GM18519 (cell line): ENCODE measurements at regions not wholly inside any gene's neighbourhood (a gene's known extent, or its start where the extent isn't known, plus 50 kb on each side); places are given as distances from the start of the nearest gene placed in this dataset.
"Not testable (repeated sequence)": the region's sequence is repeated elsewhere in the genome, so short reads cannot be mapped to it uniquely, and the experiment has no call there.

ENCODE experiments used
- ATAC-seq: cut with Tn5 transposase; IDR thresholded peaks from one replicate; pipeline ENCODE4 v1.9.1; 2021; ENCODE audit warnings: mild to moderate bottlenecking, moderate library complexity; ENCODE audit not compliant: unreplicated experiment, low FRiP score

- ATAC-seq, result not testable (repeated sequence)
Observed at GRCh38 chr5:102154791-102155605, 141.1 kb downstream of the SLCO4C1 start.

GRCh38 chr5:102154291-102154690, 141.8 kb downstream of the SLCO4C1 start:
- no peak for ATAC-seq

- ATAC-seq, result peak; percentile 94
Observed at GRCh38 chr5:102153003-102153759, 142.9 kb downstream of the SLCO4C1 start.

- no peak for ATAC-seq
Observed at GRCh38 chr5:102139029-102139428, 157.1 kb downstream of the SLCO4C1 start.

- ATAC-seq, result no peak
Observed at GRCh38 chr5:102138243-102138653, 157.8 kb downstream of the SLCO4C1 start.

GRCh38 chr5:102130890-102131289, 165.2 kb downstream of the SLCO4C1 start:
- ATAC-seq, result no peak

- ATAC-seq, result no peak
Observed at GRCh38 chr5:102130386-102130785, 165.7 kb downstream of the SLCO4C1 start.

GRCh38 chr5:102119252-102119651, 176.8 kb downstream of the SLCO4C1 start:
- no peak for ATAC-seq

- no peak for ATAC-seq
Observed at GRCh38 chr5:102115736-102116135, 180.3 kb downstream of the SLCO4C1 start.

- ATAC-seq, result no peak
Observed at GRCh38 chr5:102114525-102115069, 181.5 kb downstream of the SLCO4C1 start.

- ATAC-seq, result no peak
Observed at GRCh38 chr5:102107865-102108264, 188.2 kb downstream of the SLCO4C1 start.

GRCh38 chr5:102106599-102106998, 189.5 kb downstream of the SLCO4C1 start:
- ATAC-seq, result no peak

GRCh38 chr5:102099766-102100331, 196.2 kb downstream of the SLCO4C1 start:
- ATAC-seq, result no peak

GRCh38 chr5:102099083-102099482, 197.0 kb downstream of the SLCO4C1 start:
- ATAC-seq, result not testable (repeated sequence)

GRCh38 chr5:102098606-102099005, 197.5 kb downstream of the SLCO4C1 start:
- not testable (repeated sequence) for ATAC-seq

GRCh38 chr5:102090770-102091169, 205.3 kb downstream of the SLCO4C1 start:
- peak; percentile 77 for ATAC-seq

- no peak for ATAC-seq
Observed at GRCh38 chr5:102089883-102090282, 206.2 kb downstream of the SLCO4C1 start.

GRCh38 chr5:102087906-102088305, 208.2 kb downstream of the SLCO4C1 start:
- no peak for ATAC-seq

GRCh38 chr5:102080288-102080687, 215.8 kb downstream of the SLCO4C1 start:
- no peak for ATAC-seq

- ATAC-seq, result no peak
Observed at GRCh38 chr5:102077920-102078319, 218.2 kb downstream of the SLCO4C1 start.

GRCh38 chr5:102069974-102070373, 226.1 kb downstream of the SLCO4C1 start:
- ATAC-seq, result no peak
